ENCODE measurements at regions not wholly inside any gene's neighbourhood (a gene's known extent, or its start where the extent isn't known, plus 50 kb on each side); places are given as distances from the start of the nearest gene placed in this dataset.

- DNase-seq (no peak), ATAC-seq (ENCODE audit: poor library complexity) (no peak)
- intact Hi-C loops (cut with DNase I), result no loop called here
Observed at GRCh38 chr14:66105815-66106214, 380.4 kb upstream of the CCDC196 start.

GRCh38 chr14:66109426-66109825, 376.7 kb upstream of the CCDC196 start:
- no peak for ATAC-seq (ENCODE audit: poor library complexity)
- DNase-seq, result no peak
- intact Hi-C loops (cut with DNase I), result no loop called here

- intact Hi-C loops (cut with DNase I), result no loop called here
Observed at GRCh38 chr14:66111891-66112290, 374.3 kb upstream of the CCDC196 start.

GRCh38 chr14:66114071-66114470, 372.1 kb upstream of the CCDC196 start:
- intact Hi-C loops (cut with DNase I), result no loop called here
- ATAC-seq (ENCODE audit: poor library complexity) (no peak), DNase-seq (no peak)

More at GRCh38 chr14:66111891-66112290, 374.3 kb upstream of the CCDC196 start:
- no peak for DNase-seq
- ATAC-seq (ENCODE audit: poor library complexity), result no peak

- no peak for DNase-seq
- intact Hi-C loops (cut with DNase I), result no loop called here
- no peak for ATAC-seq (ENCODE audit: poor library complexity)
Observed at GRCh38 chr14:66115740-66116502, 370.2 kb upstream of the CCDC196 start.

GRCh38 chr14:66116732-66117131, 369.4 kb upstream of the CCDC196 start:
- ATAC-seq (ENCODE audit: poor library complexity) (no peak), DNase-seq (no peak)
- intact Hi-C loops (cut with DNase I), result no loop called here

GRCh38 chr14:66117600-66117999, 368.6 kb upstream of the CCDC196 start:
- no peak for ATAC-seq (ENCODE audit: poor library complexity)
- intact Hi-C loops (cut with DNase I), result no loop called here
- no peak for DNase-seq

GRCh38 chr14:66119606-66120231, 366.5 kb upstream of the CCDC196 start:
- intact Hi-C loops (cut with DNase I), result no loop called here
- ATAC-seq (ENCODE audit: poor library complexity), result no peak
- DNase-seq, result no peak

- DNase-seq (no peak), ATAC-seq (ENCODE audit: poor library complexity) (no peak)
- intact Hi-C loops (cut with DNase I), result no loop called here
Observed at GRCh38 chr14:66120402-66120801, 365.8 kb upstream of the CCDC196 start.

- DNase-seq (no peak), ATAC-seq (ENCODE audit: poor library complexity) (no peak)
- intact Hi-C loops (cut with DNase I), result no loop called here
Observed at GRCh38 chr14:66121859-66122258, 364.3 kb upstream of the CCDC196 start.

GRCh38 chr14:66129224-66129623, 356.9 kb upstream of the CCDC196 start:
- intact Hi-C loops (cut with DNase I), result no loop called here
- DNase-seq (no peak), ATAC-seq (ENCODE audit: poor library complexity) (no peak)

- ATAC-seq (ENCODE audit: poor library complexity) (no peak), DNase-seq (no peak)
- intact Hi-C loops (cut with DNase I), result no loop called here
Observed at GRCh38 chr14:66131111-66131510, 355.1 kb upstream of the CCDC196 start.

GRCh38 chr14:66133666-66134065, 352.5 kb upstream of the CCDC196 start:
- DNase-seq, result no peak
- intact Hi-C loops (cut with DNase I), result no loop called here
- no peak for ATAC-seq (ENCODE audit: poor library complexity)

- intact Hi-C loops (cut with DNase I), result no loop called here
- no peak for ATAC-seq (ENCODE audit: poor library complexity)
Observed at GRCh38 chr14:66135831-66136230, 350.3 kb upstream of the CCDC196 start.

GRCh38 chr14:66137081-66137480, 349.1 kb upstream of the CCDC196 start:
- ATAC-seq (ENCODE audit: poor library complexity) (no peak), DNase-seq (no peak)
- intact Hi-C loops (cut with DNase I), result no loop called here

More at GRCh38 chr14:66135831-66136230, 350.3 kb upstream of the CCDC196 start:
- no peak for DNase-seq

GRCh38 chr14:66139432-66139831, 346.7 kb upstream of the CCDC196 start:
- ATAC-seq (ENCODE audit: poor library complexity) (peak; percentile 52), DNase-seq (no peak)
- intact Hi-C loops (cut with DNase I), result no loop called here

- intact Hi-C loops (cut with DNase I), result no loop called here
- ATAC-seq (ENCODE audit: poor library complexity) (no peak), DNase-seq (no peak)
Observed at GRCh38 chr14:66140213-66140918, 345.8 kb upstream of the CCDC196 start.

GRCh38 chr14:66140963-66141362, 345.2 kb upstream of the CCDC196 start:
- ATAC-seq (ENCODE audit: poor library complexity), result no peak
- intact Hi-C loops (cut with DNase I), result no loop called here
- DNase-seq, result no peak

GRCh38 chr14:66141733-66142132, 344.4 kb upstream of the CCDC196 start:
- DNase-seq (no peak), ATAC-seq (ENCODE audit: poor library complexity) (no peak)
- intact Hi-C loops (cut with DNase I), result no loop called here

Data from Right ventricle myocardium superior (tissue), 1 donor.